Adrenal gland (tissue), 9 donors: ENCODE measurements at regions not wholly inside any gene's neighbourhood (a gene's known extent, or its start where the extent isn't known, plus 50 kb on each side); places are given as distances from the start of the nearest gene placed in this dataset.
"Not testable (repeated sequence)": the region's sequence is repeated elsewhere in the genome, so short reads cannot be mapped to it uniquely, and the experiment has no call there.

Experiments
- DNase-seq, 7 donors: peaks; one replicate each; pipeline ENCODE4 v3.0.0-alpha.2; 2019 to 2020
- H3K27ac ChIP-seq, 5 donors: fragments of 200-600 bp; sonication (generic) in 4 of 5; 1 replicate in 3 of 5; 2 replicates in 2 of 5; pipeline versions ENCODE4 v1.5.1 to v1.8.0; 2016 to 2020; ENCODE audit warnings: mild to moderate bottlenecking in 1 of 5
- H3K27me3 ChIP-seq: fragments of 200-600 bp; 2 replicates; pipeline ENCODE4 v1.8.0; 2021
- H3K36me3 ChIP-seq, 2 donors: fragments of 200-600 bp; replicated peaks in 1 of 2; 1 replicate in 1 of 2; 2 replicates in 1 of 2; pipeline versions ENCODE4 v1.5.1 to v1.8.0; 2018 to 2022
- H3K4me1 ChIP-seq, 2 donors: fragments of 200-600 bp; replicated peaks in 1 of 2; 1 replicate in 1 of 2; 2 replicates in 1 of 2; pipeline versions ENCODE4 v1.5.1 to v1.8.0; 2018 to 2021
- H3K4me3 ChIP-seq, 4 donors: fragments of 200-600 bp; sonication (generic) in 3 of 4; one replicate each; pipeline ENCODE4 v1.5.1; 2016 to 2018
- H3K9me3 ChIP-seq, 3 donors: fragments of 200-600 bp; sonication (generic) in 1 of 3; replicated peaks in 1 of 3; 1 replicate in 2 of 3; 2 replicates in 1 of 3; pipeline versions ENCODE4 v1.5.1 to v1.8.0; 2016 to 2021
- POLR2A ChIP-seq, 2 donors: fragments of 450-650 bp; IDR thresholded peaks; one replicate each; pipeline ENCODE4 v1.6.1; 2017; ENCODE audit warnings: antibody characterized with exemption in 2 of 2, mild to moderate bottlenecking in 2 of 2, moderate library complexity in 1 of 2
- WGBS, 4 donors: extraction: QIAGEN DNeasy Blood & Tissue Kit in 2 of 4; methylation state at CpG; one replicate each; pipeline versions ENCODE4 v1.1.5 to v1.1.7; 2013 to 2017; 5-methylcytosine and 5-hydroxymethylcytosine counted together
- intact Hi-C, 2 donors: fragments of 100-400 bp; cut with DNase I; formaldehyde crosslinking; loops; one replicate each; pipeline versions ENCODE4 v1.14.1 to v1.15.0; 2022 to 2023
- TF ChIP-seq, protein P1 (sequence below), 6 experiments: fragments of 450-650 bp in 4 of 6; fragments of 200-600 bp in 2 of 6; sonication (generic) in 1 of 6; IDR thresholded peaks; 1 replicate in 5 of 6; 2 replicates in 1 of 6; pipeline versions ENCODE4 v1.5.1 to v1.8.0; 2016 to 2021; ENCODE audit warnings: antibody characterized with exemption in 6 of 6, mild to moderate bottlenecking in 2 of 6, moderate library complexity in 1 of 6
- donor health status: healthy with polysubstance abuse.
- donor health status: Bipolar disorder and iron deficiency.
- donor health status: DM: yes; HTN: yes; CAD: no.
- donor health status: DM: no; HTN: no; CAD: no.
- donor health status: DM: no; HTN: no; CAD: no.

DNA sequence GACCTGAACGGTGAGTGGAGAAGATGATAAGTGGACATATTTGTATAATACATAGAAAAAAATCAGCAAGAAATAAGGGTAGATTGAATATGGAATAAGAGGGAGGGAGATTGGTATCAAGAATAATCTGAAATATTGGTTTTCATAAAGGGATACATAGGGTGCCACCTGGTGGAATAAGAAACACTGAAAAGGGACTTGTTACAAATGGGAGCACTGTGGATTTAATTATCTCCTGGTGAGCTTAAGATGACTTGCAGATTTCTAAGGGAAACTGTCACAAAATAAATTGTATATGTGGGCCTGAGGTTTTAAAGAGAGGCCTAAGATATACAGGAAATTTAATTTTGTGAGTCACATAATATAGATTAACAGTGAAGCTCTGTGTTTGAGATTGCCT lies 1403.5 kb upstream of the CDH18 start:
- no peak for DNase-seq
- Histone ChIP-seq H3K4me3 (no peak overlapping the region), H3K27me3 (no peaks in the 10 kb centered on the region), H3K9me3 (no peaks in the 10 kb centered on the region), H3K4me1 (no peaks in the 10 kb centered on the region), H3K36me3 (no peaks in the 10 kb centered on the region), H3K27ac (no peak overlapping the region)
- no peak for TF ChIP-seq POLR2A (IDR thresholded peaks at IDR 0.05)
- TF ChIP-seq, protein P1, sequence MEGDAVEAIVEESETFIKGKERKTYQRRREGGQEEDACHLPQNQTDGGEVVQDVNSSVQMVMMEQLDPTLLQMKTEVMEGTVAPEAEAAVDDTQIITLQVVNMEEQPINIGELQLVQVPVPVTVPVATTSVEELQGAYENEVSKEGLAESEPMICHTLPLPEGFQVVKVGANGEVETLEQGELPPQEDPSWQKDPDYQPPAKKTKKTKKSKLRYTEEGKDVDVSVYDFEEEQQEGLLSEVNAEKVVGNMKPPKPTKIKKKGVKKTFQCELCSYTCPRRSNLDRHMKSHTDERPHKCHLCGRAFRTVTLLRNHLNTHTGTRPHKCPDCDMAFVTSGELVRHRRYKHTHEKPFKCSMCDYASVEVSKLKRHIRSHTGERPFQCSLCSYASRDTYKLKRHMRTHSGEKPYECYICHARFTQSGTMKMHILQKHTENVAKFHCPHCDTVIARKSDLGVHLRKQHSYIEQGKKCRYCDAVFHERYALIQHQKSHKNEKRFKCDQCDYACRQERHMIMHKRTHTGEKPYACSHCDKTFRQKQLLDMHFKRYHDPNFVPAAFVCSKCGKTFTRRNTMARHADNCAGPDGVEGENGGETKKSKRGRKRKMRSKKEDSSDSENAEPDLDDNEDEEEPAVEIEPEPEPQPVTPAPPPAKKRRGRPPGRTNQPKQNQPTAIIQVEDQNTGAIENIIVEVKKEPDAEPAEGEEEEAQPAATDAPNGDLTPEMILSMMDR (IDR thresholded peaks at IDR 0.05), result peak in 2 of 6 experiments; percentile 15 to 18
- 71 to 83% (median 77%) methylated on average over 1 of the region's 1 CpG for WGBS, 4 donors
- intact Hi-C loops, result no loop called here

DNA sequence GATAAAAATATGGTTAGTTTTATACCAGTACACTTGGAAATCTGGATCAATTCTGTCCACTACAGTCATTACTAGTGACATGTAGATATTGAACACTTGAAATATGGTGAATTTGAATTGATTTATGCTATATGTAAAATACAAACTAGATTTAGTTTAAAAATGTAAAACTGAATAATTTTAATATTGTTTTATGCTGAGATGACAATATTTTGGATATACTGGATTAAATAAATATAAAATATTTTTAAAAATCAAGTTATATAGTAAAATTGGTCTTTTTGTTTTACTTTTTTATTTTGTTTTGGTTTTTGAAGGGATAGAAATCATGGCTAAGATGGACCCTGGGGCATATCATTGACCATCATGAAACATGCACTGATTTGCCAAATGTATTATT lies 1372.8 kb upstream of the CDH18 start:
- intact Hi-C loops, H3K4me1 ChIP-seq, H3K27me3 ChIP-seq, H3K9me3 ChIP-seq, H3K36me3 ChIP-seq, H3K27ac ChIP-seq, DNase-seq, H3K4me3 ChIP-seq: not testable (repeated sequence)

DNA sequence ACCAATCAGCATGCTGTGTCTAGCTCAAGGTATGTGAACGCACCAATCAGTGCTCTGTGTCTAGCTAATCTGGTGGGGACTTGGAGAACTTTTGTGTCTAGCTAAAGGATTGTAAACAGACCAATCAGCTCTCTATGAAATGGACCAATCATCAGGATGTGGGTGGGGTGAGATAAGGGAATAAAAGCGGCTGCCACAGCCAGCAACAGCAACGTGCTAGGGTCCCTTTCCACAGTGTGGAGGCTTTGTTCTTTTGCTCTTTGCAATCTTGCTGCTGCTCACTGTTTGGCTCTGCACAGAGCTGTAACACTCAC lies 1353.9 kb upstream of the CDH18 start:
- H3K9me3 ChIP-seq, H3K27ac ChIP-seq, H3K36me3 ChIP-seq, H3K4me1 ChIP-seq, intact Hi-C loops, H3K27me3 ChIP-seq, H3K4me3 ChIP-seq: not testable (repeated sequence)
- 71 to 86% (median 81%) methylated on average over 2 to 3 of the region's 3 CpGs for WGBS, 4 donors
- peak in 2 of 7 donors; percentile 0 to 12 for DNase-seq

DNA sequence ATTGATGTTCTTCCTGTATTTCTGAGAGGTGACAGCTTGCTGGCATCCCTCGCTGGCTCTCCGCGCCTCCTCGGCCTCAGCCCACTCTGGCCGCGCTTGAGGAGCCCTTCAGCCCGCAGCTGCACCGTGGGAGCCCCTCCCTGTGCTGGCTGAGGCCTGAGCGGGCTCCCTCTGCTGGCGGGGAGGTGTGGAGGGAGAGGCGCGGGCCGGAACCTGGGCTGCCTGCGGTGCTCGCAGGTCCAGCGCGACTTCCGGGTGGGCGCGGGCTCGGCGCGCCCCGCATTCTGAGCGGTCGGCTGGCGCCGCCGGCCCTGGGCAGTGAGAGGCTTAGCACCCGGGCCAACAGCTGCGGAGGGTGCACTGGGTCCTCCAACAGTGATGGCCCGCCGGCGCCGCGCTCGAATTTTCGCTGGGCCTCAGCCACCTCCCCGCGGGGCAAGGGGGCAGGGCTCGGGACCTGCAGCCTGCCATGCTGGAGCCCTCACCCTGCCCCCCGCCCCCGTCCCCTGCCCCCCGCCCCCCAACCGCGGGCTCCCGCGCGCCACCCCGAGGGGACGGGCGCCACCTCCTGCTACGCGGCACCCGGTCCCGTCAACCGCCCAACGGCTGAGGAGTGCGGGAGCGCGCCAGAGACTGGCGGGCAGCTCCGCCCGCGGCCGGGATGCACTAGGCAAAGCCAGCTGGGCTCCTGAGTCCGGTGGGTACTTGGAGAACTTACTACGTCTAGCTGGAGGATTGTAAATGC lies 1353.4 kb upstream of the CDH18 start:
- H3K9me3 ChIP-seq, H3K27me3 ChIP-seq, H3K36me3 ChIP-seq, H3K27ac ChIP-seq, intact Hi-C loops, DNase-seq, H3K4me1 ChIP-seq, H3K4me3 ChIP-seq: not testable (repeated sequence)
- WGBS, 4 donors, result 60 to 91% (median 64%) methylated on average over 4 to 33 of the region's 68 CpGs; no CpG with 5 or more reads in 1 of the 4 donors
- TF ChIP-seq, protein P1 (IDR thresholded peaks at IDR 0.05), result peak in 1 of 6 experiments; percentile 18

DNA sequence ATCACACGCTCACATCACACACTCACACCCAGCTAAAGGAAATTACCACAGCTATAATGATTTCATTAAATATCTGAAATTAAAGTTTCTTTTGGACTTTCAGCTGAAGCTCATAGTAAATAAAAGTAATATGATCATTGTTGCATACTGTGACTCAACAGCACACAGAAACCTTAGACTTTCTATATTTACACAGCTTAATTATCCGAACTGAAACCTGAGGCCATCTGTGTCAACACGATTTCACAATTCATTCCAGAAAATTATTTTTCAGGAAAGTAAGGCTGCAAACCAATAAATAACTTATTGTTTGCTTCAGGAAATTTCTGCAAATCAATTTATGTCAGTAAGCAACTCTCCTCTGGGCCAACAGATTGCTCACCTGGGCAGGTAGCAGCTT lies 1352.2 kb upstream of the CDH18 start:
- H3K9me3 ChIP-seq, H3K27me3 ChIP-seq, DNase-seq, intact Hi-C loops, H3K4me3 ChIP-seq, H3K36me3 ChIP-seq, H3K27ac ChIP-seq, H3K4me1 ChIP-seq: not testable (repeated sequence)
- 79 to 92% (median 83%) methylated on average over 2 to 3 of the region's 3 CpGs for WGBS, 4 donors

DNA sequence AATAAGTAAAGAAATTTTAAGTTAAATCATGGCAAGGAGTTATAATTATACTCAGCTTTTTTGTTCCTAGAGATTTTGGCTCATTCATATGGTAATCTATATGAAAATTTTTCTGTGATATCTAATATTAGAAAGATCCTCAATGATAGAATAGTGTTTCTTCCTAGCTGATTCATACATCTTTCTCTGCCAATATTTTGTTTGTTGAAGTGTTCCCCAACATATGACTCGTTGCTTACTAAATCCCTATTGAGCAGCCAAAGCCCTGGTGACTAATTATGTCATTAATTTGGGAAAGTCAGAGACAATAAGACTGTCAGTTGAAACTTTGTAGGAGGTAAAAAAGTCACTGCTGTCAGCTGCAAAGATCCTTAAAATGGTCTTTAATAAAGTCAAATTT lies 1348.5 kb upstream of the CDH18 start:
- H3K36me3 ChIP-seq, DNase-seq, H3K4me1 ChIP-seq, H3K27me3 ChIP-seq, intact Hi-C loops, H3K9me3 ChIP-seq, H3K27ac ChIP-seq, H3K4me3 ChIP-seq: not testable (repeated sequence)
- WGBS, 4 donors, result 10 to 42% (median 17%) methylated on average over 1 of the region's 1 CpG

DNA sequence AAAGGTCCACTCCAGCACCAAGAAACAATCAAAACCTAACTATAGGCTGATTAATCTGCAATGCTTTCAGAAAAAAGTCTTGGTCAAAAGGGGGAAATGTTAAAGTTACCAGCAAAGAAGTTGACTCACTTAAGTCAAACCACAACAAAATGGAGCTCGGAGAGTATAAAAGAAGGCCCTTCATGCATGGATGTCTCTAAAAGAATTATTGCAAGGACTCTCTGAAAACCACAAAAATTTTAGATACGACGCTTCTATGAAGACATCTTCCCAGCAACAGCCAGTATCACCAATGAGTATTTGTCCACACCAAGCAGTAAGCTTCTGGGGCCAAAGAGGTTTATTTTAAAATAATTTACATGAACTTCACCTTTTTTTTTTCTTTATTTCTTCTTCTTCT lies 1327.4 kb upstream of the CDH18 start:
- H3K36me3 ChIP-seq, intact Hi-C loops, H3K4me3 ChIP-seq, DNase-seq, H3K9me3 ChIP-seq, H3K27ac ChIP-seq, H3K27me3 ChIP-seq, H3K4me1 ChIP-seq: not testable (repeated sequence)
- 86 to 94% (median 91%) methylated on average over 3 of the region's 3 CpGs for WGBS, 4 donors

DNA sequence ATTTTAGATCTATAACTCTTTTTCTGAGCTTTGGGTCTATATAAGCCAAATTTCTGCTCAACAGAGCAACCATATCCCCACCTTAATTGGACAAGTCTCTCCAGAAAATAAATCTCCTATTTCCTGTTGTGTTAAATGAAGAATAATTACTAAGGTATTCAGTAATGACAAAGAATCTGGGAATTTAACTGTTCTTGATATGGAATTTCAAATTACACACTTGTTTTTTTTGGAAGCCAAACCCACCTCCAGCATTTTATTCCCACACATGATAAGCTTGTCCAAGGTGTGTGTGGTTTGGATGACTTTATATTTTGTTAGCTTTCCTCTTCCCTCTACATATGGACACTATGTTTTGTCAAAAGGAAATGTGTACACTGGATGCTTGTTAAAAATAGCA lies 1313.2 kb upstream of the CDH18 start:
- not testable (repeated sequence) for H3K27me3 ChIP-seq

DNA sequence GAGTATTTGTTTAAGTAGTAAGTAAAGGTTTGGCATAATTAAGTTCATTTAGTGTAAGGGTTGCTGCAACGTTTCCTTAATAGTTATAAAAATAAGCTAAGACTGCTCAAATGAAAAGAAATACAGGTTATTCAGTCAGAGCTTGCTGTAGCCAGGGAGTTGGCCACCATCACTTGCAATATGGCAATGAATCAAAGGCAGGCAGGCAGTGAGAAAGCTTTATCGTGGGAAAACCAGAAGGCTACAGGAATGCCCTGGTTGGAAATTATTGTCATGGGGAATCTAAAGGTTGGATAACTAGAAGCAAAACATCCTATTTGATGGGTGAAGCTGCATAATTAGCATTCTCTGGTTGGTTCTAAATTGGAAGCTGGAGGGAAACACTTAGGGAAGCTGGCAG lies 1286.4 kb upstream of the CDH18 start:
- H3K4me3 ChIP-seq, H3K36me3 ChIP-seq: not testable (repeated sequence)
- WGBS, 4 donors, result 47 to 59% (median 54%) methylated on average over 2 of the region's 2 CpGs

More for the DNA sequence above, 1313.2 kb upstream of the CDH18 start:
- H3K4me3 ChIP-seq, H3K36me3 ChIP-seq, H3K27ac ChIP-seq, H3K9me3 ChIP-seq, DNase-seq, H3K4me1 ChIP-seq, intact Hi-C loops: not testable (repeated sequence)

More for the DNA sequence above, 1286.4 kb upstream of the CDH18 start:
- H3K9me3 ChIP-seq, H3K4me1 ChIP-seq, intact Hi-C loops, H3K27me3 ChIP-seq, H3K27ac ChIP-seq, DNase-seq: not testable (repeated sequence)
